Testis (tissue), 2 donors: ENCODE measurements at regions not wholly inside any gene's neighbourhood (a gene's known extent, or its start where the extent isn't known, plus 50 kb on each side); places are given as distances from the start of the nearest gene placed in this dataset.

Experiments
- DNase-seq: peaks from one replicate; pipeline ENCODE4 v3.0.0-alpha.2; 2019
- H3K27ac ChIP-seq, 2 donors: fragments of 200-600 bp; sonication (generic); one replicate each; pipeline ENCODE4 v1.5.1; 2019
- H3K27me3 ChIP-seq: fragments of 200-600 bp; sonication (generic); one replicate; pipeline ENCODE4 v1.5.1; 2019
- H3K36me3 ChIP-seq: fragments of 200-600 bp; sonication (generic); one replicate; pipeline ENCODE4 v1.5.1; 2017; ENCODE audit warnings: low read depth; ENCODE audit errors: missing control alignments
- H3K4me1 ChIP-seq: fragments of 200-600 bp; sonication (generic); one replicate; pipeline ENCODE4 v1.5.1; 2019
- H3K4me3 ChIP-seq, 2 donors: fragments of 200-600 bp; sonication (generic); one replicate each; pipeline ENCODE4 v1.5.1; 2017 to 2019
- H3K9me3 ChIP-seq: fragments of 200-600 bp; sonication (generic); one replicate; pipeline ENCODE4 v1.5.1; 2017
- CTCF ChIP-seq, 3 experiments: fragments of 450-650 bp in 2 of 3; fragments of 200-600 bp in 1 of 3; sonication (generic) in 1 of 3; IDR thresholded peaks; one replicate each; pipeline ENCODE4 v1.5.1; 2016 to 2019; ENCODE audit warnings: antibody characterized with exemption in 3 of 3, mild to moderate bottlenecking in 2 of 3, moderate library complexity in 1 of 3
- POLR2A ChIP-seq: fragments of 450-650 bp; IDR thresholded peaks from one replicate; pipeline ENCODE4 v1.6.1; 2017; ENCODE audit warnings: antibody characterized with exemption, mild to moderate bottlenecking, moderate library complexity
- WGBS, 2 donors: methylation state at CpG; one replicate each; pipeline ENCODE4 v1.1.5; 2018; 5-methylcytosine and 5-hydroxymethylcytosine counted together
- intact Hi-C: fragments of 100-400 bp; cut with DNase I; formaldehyde crosslinking; loops from one replicate; pipeline ENCODE4 v1.15.1; 2023; ENCODE audit warnings: low total_unique reads

GRCh38 chr22:26974034-26974433 lies 316.6 kb downstream of the MIAT start:
- Histone ChIP-seq H3K4me1 (no peaks in the 10 kb centered on the region), H3K27me3 (no peaks in the 10 kb centered on the region), H3K9me3 (no peaks in the 10 kb centered on the region), H3K27ac (no peak overlapping the region), H3K4me3 (no peak overlapping the region), H3K36me3 (no peaks in the 10 kb centered on the region)
- WGBS, 2 donors = 79 to 96% methylated on average over 3 of the region's 3 CpGs
- DNase-seq = no peak
- TF ChIP-seq CTCF (IDR thresholded peaks at IDR 0.05) = no peak
- TF ChIP-seq POLR2A = no peak
- intact Hi-C loops = no loop called here

GRCh38 chr22:26974914-26975803 lies 317.8 kb downstream of the MIAT start:
- no peaks in the 10 kb centered on the region for H3K9me3 ChIP-seq
- no peak overlapping the region for H3K4me3 ChIP-seq
- no peak for DNase-seq
- TF ChIP-seq CTCF (IDR thresholded peaks at IDR 0.05) (no peak), POLR2A (no peak)
- WGBS, 2 donors = 79 to 82% methylated on average over 4 of the region's 4 CpGs
- no peaks in the 10 kb centered on the region for H3K27me3 ChIP-seq
- no peaks in the 10 kb centered on the region for H3K36me3 ChIP-seq
- H3K27ac ChIP-seq = no peak overlapping the region
- intact Hi-C loops = no loop called here
- no peaks in the 10 kb centered on the region for H3K4me1 ChIP-seq

GRCh38 chr22:26975865-26976264 lies 318.5 kb downstream of the MIAT start:
- Histone ChIP-seq H3K4me3 (no peak overlapping the region), H3K9me3 (no peaks in the 10 kb centered on the region), H3K4me1 (no peaks in the 10 kb centered on the region), H3K27me3 (no peaks in the 10 kb centered on the region), H3K27ac (no peak overlapping the region), H3K36me3 (no peaks in the 10 kb centered on the region)
- WGBS, 2 donors = 90 to 98% methylated on average over 3 of the region's 3 CpGs
- intact Hi-C loops = no loop called here
- DNase-seq = no peak
- no peak for TF ChIP-seq CTCF (IDR thresholded peaks at IDR 0.05)

- no peak for TF ChIP-seq POLR2A
- no peak for TF ChIP-seq CTCF (IDR thresholded peaks at IDR 0.05)
- WGBS, 2 donors = 80 to 87% methylated on average over 5 of the region's 5 CpGs
- intact Hi-C loops = no loop called here
- H3K36me3 ChIP-seq = no peaks in the 10 kb centered on the region
- no peaks in the 10 kb centered on the region for H3K27me3 ChIP-seq
- no peak overlapping the region for H3K4me3 ChIP-seq
- H3K4me1 ChIP-seq = no peaks in the 10 kb centered on the region
- no peak for DNase-seq
- H3K9me3 ChIP-seq = no peaks in the 10 kb centered on the region
- no peak overlapping the region for H3K27ac ChIP-seq
These were observed 320.5 kb downstream of the MIAT start for GRCh38 chr22:26977741-26978376.
